ENCODE measurements at regions not wholly inside any gene's neighbourhood (a gene's known extent, or its start where the extent isn't known, plus 50 kb on each side); places are given as distances from the start of the nearest gene placed in this dataset.

- TF ChIP-seq CTCF (conservative IDR thresholded peaks at IDR 0.05 in 1 of 2, IDR thresholded peaks at IDR 0.05 in 1 of 2; ENCODE audit: extremely low read depth in 1 of 2, insufficient read depth in 1 of 2, low read depth in 1 of 2, low read length in 2 of 2) (no peak), EZH2 (IDR thresholded peaks at IDR 0.05; ENCODE audit: borderline replicate concordance, low read length) (no peak)
Measured at GRCh38 chr16:80254970-80255369, 285.8 kb upstream of the DYNLRB2 start.
